Keratinocyte (primary cell): ENCODE measurements at regions not wholly inside any gene's neighbourhood (a gene's known extent, or its start where the extent isn't known, plus 50 kb on each side); places are given as distances from the start of the nearest gene placed in this dataset.

Source experiments
- EZH2 ChIP-seq: IDR thresholded peaks from one replicate; pipeline ENCODE4 v1.6.1; 2012; ENCODE audit warnings: inconsistent platforms, mild to moderate bottlenecking, low read length, moderate library complexity
- TF ChIP-seq, protein P1 (sequence below), 3 experiments: IDR thresholded peaks in 1 of 3; conservative IDR thresholded peaks in 1 of 3; optimal IDR thresholded peaks in 1 of 3; 2 replicates in 2 of 3; 3 replicates in 1 of 3; pipeline versions ENCODE3 to v1.5.1; 2011; ENCODE audit warnings: low read length in 3 of 3, mild to moderate bottlenecking in 3 of 3, moderate library complexity in 2 of 3, control low read depth in 1 of 3, inconsistent platforms in 1 of 3; ENCODE audit not compliant: insufficient read depth in 2 of 3; ENCODE audit errors: extremely low read depth in 1 of 3

DNA sequence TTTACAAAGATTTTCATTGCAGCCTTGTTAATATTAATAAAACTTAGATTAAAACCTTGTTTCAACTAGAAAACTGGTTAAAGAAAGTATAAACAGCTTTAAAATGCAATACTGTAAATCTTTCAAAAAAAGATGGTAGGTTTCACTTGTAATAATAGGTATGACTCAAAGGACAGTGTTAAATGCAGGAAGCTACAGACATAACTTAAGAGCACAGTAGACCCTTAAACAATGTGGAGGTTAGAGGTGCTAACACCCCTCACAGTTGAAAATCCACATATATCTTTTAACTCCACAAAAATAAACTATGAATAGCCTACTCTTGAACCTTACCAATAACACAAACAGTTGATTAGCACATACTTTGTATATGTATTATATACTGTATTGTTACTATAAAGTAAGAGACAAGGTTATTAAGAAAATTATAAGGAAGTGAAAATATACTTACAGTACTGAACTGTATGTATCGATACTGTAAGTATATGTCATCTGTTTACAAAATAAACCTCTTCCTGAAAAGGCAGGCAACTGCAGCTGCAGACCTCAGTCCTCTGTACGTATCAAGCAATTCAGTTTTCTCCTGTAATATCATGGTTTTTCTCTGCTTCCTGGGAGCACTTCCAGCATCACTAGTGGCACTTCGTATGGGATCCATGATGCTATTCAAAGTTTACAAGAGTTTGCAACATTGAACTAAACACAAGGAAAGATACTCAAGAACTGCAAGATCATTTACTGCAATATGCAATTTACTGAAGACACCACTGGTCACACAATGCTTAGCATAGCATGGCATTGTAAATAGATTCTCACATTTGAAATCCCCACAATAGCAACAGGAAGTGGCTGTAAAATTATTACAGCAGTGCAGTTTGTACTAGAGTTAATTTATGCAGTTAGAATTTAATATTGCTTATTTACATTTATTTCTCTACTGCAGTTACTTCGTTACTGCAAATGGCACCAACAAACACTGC is 610.5 kb upstream of the LRRTM4 start:
- TF ChIP-seq, protein P1, sequence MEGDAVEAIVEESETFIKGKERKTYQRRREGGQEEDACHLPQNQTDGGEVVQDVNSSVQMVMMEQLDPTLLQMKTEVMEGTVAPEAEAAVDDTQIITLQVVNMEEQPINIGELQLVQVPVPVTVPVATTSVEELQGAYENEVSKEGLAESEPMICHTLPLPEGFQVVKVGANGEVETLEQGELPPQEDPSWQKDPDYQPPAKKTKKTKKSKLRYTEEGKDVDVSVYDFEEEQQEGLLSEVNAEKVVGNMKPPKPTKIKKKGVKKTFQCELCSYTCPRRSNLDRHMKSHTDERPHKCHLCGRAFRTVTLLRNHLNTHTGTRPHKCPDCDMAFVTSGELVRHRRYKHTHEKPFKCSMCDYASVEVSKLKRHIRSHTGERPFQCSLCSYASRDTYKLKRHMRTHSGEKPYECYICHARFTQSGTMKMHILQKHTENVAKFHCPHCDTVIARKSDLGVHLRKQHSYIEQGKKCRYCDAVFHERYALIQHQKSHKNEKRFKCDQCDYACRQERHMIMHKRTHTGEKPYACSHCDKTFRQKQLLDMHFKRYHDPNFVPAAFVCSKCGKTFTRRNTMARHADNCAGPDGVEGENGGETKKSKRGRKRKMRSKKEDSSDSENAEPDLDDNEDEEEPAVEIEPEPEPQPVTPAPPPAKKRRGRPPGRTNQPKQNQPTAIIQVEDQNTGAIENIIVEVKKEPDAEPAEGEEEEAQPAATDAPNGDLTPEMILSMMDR (optimal IDR thresholded peaks at IDR 0.05 in 1 of 3, IDR thresholded peaks at IDR 0.05 in 1 of 3, conservative IDR thresholded peaks at IDR 0.05 in 1 of 3; ENCODE audit: extremely low read depth in 1 of 3, insufficient read depth in 2 of 3, low read length in 3 of 3), result no peak
- no peak for TF ChIP-seq EZH2
